GM12864 (cell line): ENCODE measurements at regions not wholly inside any gene's neighbourhood (a gene's known extent, or its start where the extent isn't known, plus 50 kb on each side); places are given as distances from the start of the nearest gene placed in this dataset.

Source experiments
- DNase-seq: peaks from one replicate; pipeline ENCODE4 v3.0.0-alpha.2; 2011; ENCODE audit warnings: low read depth
- H3K4me3 ChIP-seq: 2 replicates; pipeline ENCODE4 v1.5.1; 2011; ENCODE audit warnings: mild to moderate bottlenecking, low read depth, low read length, control low read depth
- CTCF ChIP-seq: IDR thresholded peaks from 2 replicates; pipeline ENCODE4 v1.5.1; 2011; ENCODE audit warnings: low read depth, mild to moderate bottlenecking, moderate library complexity, low read length, control low read depth, inconsistent platforms; ENCODE audit errors: missing control alignments

DNA sequence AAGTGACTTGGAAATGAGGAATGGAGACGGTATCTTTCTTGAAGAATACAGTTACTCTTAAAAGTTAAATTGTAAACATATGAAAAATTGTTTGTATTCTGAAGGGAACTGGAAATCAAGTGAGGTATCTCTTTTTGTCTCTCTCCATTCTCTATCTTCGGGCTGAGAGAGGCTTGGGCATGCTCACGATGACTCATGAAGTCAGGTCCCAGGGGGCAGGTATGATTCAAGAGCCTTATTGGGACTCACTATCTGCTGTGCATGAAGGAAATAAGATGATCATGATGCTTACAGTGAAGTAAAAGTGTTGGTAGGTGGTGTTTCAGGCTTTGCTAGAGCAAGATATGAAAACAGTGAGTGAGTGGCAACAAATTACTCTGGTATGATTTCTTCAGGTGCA lies 200.4 kb upstream of the PITX2 start:
- DNase-seq, result no peak
- no peak overlapping the region for H3K4me3 ChIP-seq
- no peak for TF ChIP-seq CTCF

DNA sequence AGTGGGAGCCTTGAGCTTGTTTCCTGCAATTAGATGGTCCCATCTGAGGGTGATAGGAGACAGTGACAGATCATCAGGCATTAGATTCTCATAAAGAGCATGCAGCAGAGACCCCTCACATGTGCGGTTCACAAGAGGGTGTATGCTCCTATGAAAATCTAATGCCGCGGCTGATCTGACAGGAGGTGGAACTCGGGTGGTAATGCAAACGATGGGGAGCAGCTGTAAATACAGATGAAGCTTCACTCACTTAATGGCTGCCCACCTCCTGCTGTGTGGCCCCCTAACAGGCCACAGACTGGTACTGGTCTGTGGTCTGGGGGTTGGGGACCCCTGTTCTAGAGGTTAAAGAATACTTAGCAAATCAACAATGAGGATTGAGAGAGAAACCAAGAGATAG lies 201.5 kb upstream of the PITX2 start:
- no peak for TF ChIP-seq CTCF
- no peak for DNase-seq

DNA sequence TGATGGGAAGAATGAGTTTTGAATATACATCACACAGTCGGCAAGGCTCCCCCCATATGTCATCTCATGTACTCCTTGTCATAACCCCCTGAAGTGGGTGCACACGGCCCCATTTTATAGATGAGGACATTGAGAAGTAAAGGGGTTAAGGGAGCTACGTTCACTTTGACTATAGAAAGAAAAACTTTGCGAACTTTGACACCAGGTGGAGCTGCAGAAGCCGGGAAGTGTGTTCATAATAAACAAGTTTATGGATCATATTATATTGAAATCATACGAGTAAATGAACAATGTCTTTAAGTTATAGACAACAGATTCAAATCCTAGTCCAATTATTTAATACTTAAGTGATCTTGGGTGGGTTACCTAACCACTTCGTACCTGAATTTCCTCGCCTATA lies 203.8 kb upstream of the PITX2 start:
- DNase-seq, result no peak
- no peak for TF ChIP-seq CTCF

More for the DNA sequence above, 201.5 kb upstream of the PITX2 start:
- no peak overlapping the region for H3K4me3 ChIP-seq

GRCh38 chr4:110830461-110830860 lies 207.6 kb upstream of the PITX2 start:
- TF ChIP-seq CTCF, result no peak
- H3K4me3 ChIP-seq, result no peak overlapping the region
- no peak for DNase-seq

More for the DNA sequence above, 203.8 kb upstream of the PITX2 start:
- no peak overlapping the region for H3K4me3 ChIP-seq

- no peak for TF ChIP-seq CTCF
- no peak for DNase-seq
- no peak overlapping the region for H3K4me3 ChIP-seq
Observed at GRCh38 chr4:110837896-110838450, 215.1 kb upstream of the PITX2 start.

GRCh38 chr4:110840221-110840654 lies 217.4 kb upstream of the PITX2 start:
- H3K4me3 ChIP-seq, result no peak overlapping the region
- no peak for TF ChIP-seq CTCF
- DNase-seq, result no peak

DNA sequence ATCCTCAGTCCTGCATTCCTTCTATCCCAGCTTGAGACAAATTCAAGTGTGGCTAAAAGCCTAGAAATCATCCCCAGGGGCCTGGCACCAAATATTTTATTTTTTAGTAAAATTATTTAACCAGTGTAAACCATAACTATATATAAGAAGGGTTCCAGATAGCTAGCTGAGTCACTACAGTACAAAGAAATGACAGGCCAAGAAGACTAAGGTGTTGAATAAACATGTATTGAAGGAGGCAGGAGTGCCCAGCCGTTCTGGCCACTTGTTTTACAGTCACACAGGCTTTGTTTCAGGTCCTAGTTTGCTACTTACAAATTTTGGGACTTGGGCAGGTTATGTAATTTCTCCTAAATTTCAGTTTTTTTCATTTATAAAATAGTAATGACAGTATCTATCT lies 225.9 kb upstream of the PITX2 start:
- H3K4me3 ChIP-seq, result no peak overlapping the region
- no peak for DNase-seq
- no peak for TF ChIP-seq CTCF
